Left lung (tissue), 4 donors: ENCODE measurements at regions not wholly inside any gene's neighbourhood (a gene's known extent, or its start where the extent isn't known, plus 50 kb on each side); places are given as distances from the start of the nearest gene placed in this dataset.

Source experiments
- ATAC-seq: fragments of 200-7000 bp; cut with Tn5 transposase; one replicate; pipeline ENCODE4 v1.9.1; 2020; ENCODE audit warnings: moderate library complexity
- DNase-seq, 4 donors: peaks; one replicate each; pipeline ENCODE4 v3.0.0-alpha.2; 2013 to 2020
- H3K27ac ChIP-seq, 2 donors: fragments of 200-600 bp; sonication (generic) in 1 of 2; one replicate each; pipeline versions ENCODE4 v1.5.0 to v1.8.0; 2020 to 2021
- H3K27me3 ChIP-seq, 2 donors: fragments of 200-600 bp; sonication (generic) in 1 of 2; one replicate each; pipeline versions ENCODE4 v1.5.0 to v1.8.0; 2020 to 2021
- H3K36me3 ChIP-seq, 2 donors: fragments of 200-600 bp; sonication (generic) in 1 of 2; one replicate each; pipeline versions ENCODE4 v1.5.0 to v1.8.0; 2020 to 2021
- H3K4me1 ChIP-seq, 2 donors: fragments of 200-600 bp; one replicate each; pipeline ENCODE4 v1.8.0; 2021
- H3K4me3 ChIP-seq, 2 donors: fragments of 200-600 bp; sonication (generic) in 1 of 2; one replicate each; pipeline versions ENCODE4 v1.5.0 to v1.8.0; 2020 to 2021; ENCODE audit warnings: mild to moderate bottlenecking in 1 of 2
- H3K9me3 ChIP-seq, 2 donors: fragments of 200-600 bp; sonication (generic) in 1 of 2; one replicate each; pipeline versions ENCODE4 v1.5.0 to v1.8.0; 2020 to 2021
- CTCF ChIP-seq, 2 donors: fragments of 200-600 bp; sonication (generic) in 1 of 2; IDR thresholded peaks; one replicate each; pipeline versions ENCODE4 v1.5.0 to v1.8.0; 2021; ENCODE audit warnings: antibody characterized with exemption in 2 of 2
- intact Hi-C, 2 donors: fragments of 100-400 bp; cut with DNase I; formaldehyde crosslinking; loops; one replicate each; pipeline versions ENCODE4 v1.11.2 to v1.14.2; 2022
- donor health status: DM: no; HTN: yes; CAD: no.
- donor health status: DM: no; HTN: no; CAD: no.

GRCh38 chr4:134999169-134999568 is 797.6 kb upstream of the PABPC4L start:
- no peak for ATAC-seq
- Histone ChIP-seq H3K4me3 (no peak overlapping the region), H3K36me3 (no peaks in the 10 kb centered on the region), H3K27ac (no peak overlapping the region), H3K9me3 (no peaks in the 10 kb centered on the region), H3K27me3 (no peaks in the 10 kb centered on the region), H3K4me1 (no peaks in the 10 kb centered on the region)
- TF ChIP-seq CTCF (IDR thresholded peaks at IDR 0.05): no peak
- intact Hi-C loops: no loop called here
- no peak for DNase-seq

- Histone ChIP-seq H3K27ac (no peak overlapping the region), H3K4me3 (no peak overlapping the region), H3K4me1 (no peaks in the 10 kb centered on the region), H3K36me3 (no peaks in the 10 kb centered on the region), H3K9me3 (no peaks in the 10 kb centered on the region), H3K27me3 (no peaks in the 10 kb centered on the region)
- DNase-seq (peak in 1 of 4 donors; percentile 14), ATAC-seq (no peak)
- intact Hi-C loops: no loop called here
- TF ChIP-seq CTCF (IDR thresholded peaks at IDR 0.05): no peak
These were observed 760.4 kb upstream of the PABPC4L start for GRCh38 chr4:134961963-134962362.

GRCh38 chr4:134958862-134959261 is 757.3 kb upstream of the PABPC4L start:
- TF ChIP-seq CTCF (IDR thresholded peaks at IDR 0.05): no peak
- Histone ChIP-seq H3K27ac (no peak overlapping the region), H3K36me3 (no peaks in the 10 kb centered on the region), H3K9me3 (no peaks in the 10 kb centered on the region), H3K4me1 (no peaks in the 10 kb centered on the region), H3K4me3 (no peak overlapping the region), H3K27me3 (no peaks in the 10 kb centered on the region)
- DNase-seq: no peak
- ATAC-seq: no peak
- intact Hi-C loops: no loop called here

- TF ChIP-seq CTCF (IDR thresholded peaks at IDR 0.05): no peak
- peaks cover 0 to 2% of the 10 kb centered on the region in 2 donors for H3K9me3 ChIP-seq
- no peaks in the 10 kb centered on the region for H3K4me1 ChIP-seq
- H3K27ac ChIP-seq: no peak overlapping the region
- no peak for ATAC-seq
- H3K4me3 ChIP-seq: no peak overlapping the region
- intact Hi-C loops: no loop called here
- no peaks in the 10 kb centered on the region for H3K36me3 ChIP-seq
- H3K27me3 ChIP-seq: no peaks in the 10 kb centered on the region
- no peak for DNase-seq
These were observed 753.5 kb upstream of the PABPC4L start for GRCh38 chr4:134955059-134955458.

GRCh38 chr4:134952775-134953174 is 751.2 kb upstream of the PABPC4L start:
- Histone ChIP-seq H3K27me3 (no peaks in the 10 kb centered on the region), H3K4me3 (no peak overlapping the region), H3K27ac (no peak overlapping the region), H3K9me3 (peaks cover 0 to 2% of the 10 kb centered on the region in 2 donors), H3K36me3 (no peaks in the 10 kb centered on the region), H3K4me1 (no peaks in the 10 kb centered on the region)
- TF ChIP-seq CTCF (IDR thresholded peaks at IDR 0.05): no peak
- ATAC-seq (no peak), DNase-seq (peak in 1 of 4 donors; percentile 66)
- intact Hi-C loops: no loop called here
